HCT116 (cell line): ENCODE measurements at regions not wholly inside any gene's neighbourhood (a gene's known extent, or its start where the extent isn't known, plus 50 kb on each side); places are given as distances from the start of the nearest gene placed in this dataset.

Source experiments
- ATAC-seq: fragments of 200-7000 bp; cut with Tn5 transposase; 2 replicates; pipeline ENCODE4 v1.9.1; 2020; ENCODE audit warnings: mild to moderate bottlenecking, moderate library complexity
- BruUV-seq: library from RNA; stranded (reverse); fragments of 400-500 nt; replicated peaks from 2 replicates; lab custom pipeline; 2021; lab: Mats Ljungman, UMichigan
- CTCF ChIA-PET: fragments of 300-600 bp; sonication (Branson Sonifier 250); formaldehyde crosslinking; loops from one replicate; lab custom pipeline; 2021; ENCODE audit warnings: antibody characterized with exemption; lab: Charles Lee
- POLR2A ChIA-PET: fragments of 300-600, 350-600 bp; sonication (Branson Sonifier 250); formaldehyde crosslinking; loops from one replicate; lab custom pipeline; 2021; ENCODE audit warnings: antibody characterized with exemption; lab: Charles Lee
- RAD21 ChIA-PET, 2 experiments: fragments of 300-600 bp; sonication (Branson Sonifier 250); formaldehyde crosslinking; loops; one replicate each; lab custom pipeline; 2023; ENCODE audit warnings: low total read pairs in 2 of 2; ENCODE audit not compliant: uncharacterized antibody in 2 of 2, unreplicated experiment in 2 of 2, low non-redundant PET in 1 of 2; lab: Charles Lee
- DNase-seq: peaks from one replicate; pipeline ENCODE4 v3.0.0-alpha.2; 2010; ENCODE audit warnings: low read depth, low spot score
- H2AFZ ChIP-seq: fragments of 200-600 bp; shearing (Covaris generic), sonication (generic); 2 replicates; pipeline ENCODE4 v1.6.1; 2017; ENCODE audit warnings: low read depth, mixed run types, mixed read lengths, antibody characterized with exemption, low read length; ENCODE audit not compliant: poor library complexity, severe bottlenecking
- H3K27ac ChIP-seq: 2 replicates; pipeline ENCODE4 v1.5.1; 2012; ENCODE audit warnings: low read depth, low read length
- H3K27me3 ChIP-seq: fragments of 200-600 bp; sonication (generic); 2 replicates; pipeline ENCODE4 v1.6.1; 2016; ENCODE audit warnings: mixed run types, low read length, mixed read lengths; ENCODE audit not compliant: insufficient read depth
- H3K36me3 ChIP-seq, 2 experiments: fragments of 200-500 bp in 1 of 2; fragments of 200-600 bp in 1 of 2; sonication (Bioruptor generic) in 1 of 2; sonication (generic) in 1 of 2; 2 replicates each; pipeline versions ENCODE4 v1.5.1 to v1.6.1; 2014 to 2016; ENCODE audit warnings: low read length in 2 of 2, inconsistent platforms in 1 of 2, mixed read lengths in 1 of 2, mixed run types in 1 of 2; ENCODE audit not compliant: insufficient read depth in 2 of 2, control insufficient read depth in 1 of 2
- H3K4me1 ChIP-seq, 2 experiments: fragments of 200-600 bp in 1 of 2; sonication (generic) in 1 of 2; 2 replicates each; pipeline versions ENCODE4 v1.5.1 to v1.6.1; 2012 to 2017; ENCODE audit warnings: low read length in 2 of 2, inconsistent platforms in 1 of 2, mild to moderate bottlenecking in 1 of 2, mixed read lengths in 1 of 2, mixed run types in 1 of 2, moderate library complexity in 1 of 2; ENCODE audit not compliant: insufficient read depth in 2 of 2, control insufficient read depth in 1 of 2
- H3K4me2 ChIP-seq: fragments of 200-600 bp; sonication (generic); 2 replicates; pipeline ENCODE4 v1.6.1; 2017; ENCODE audit warnings: mixed run types, low read length, mixed read lengths
- H3K4me3 ChIP-seq, 2 experiments: fragments of 200-600 bp in 1 of 2; sonication (generic) in 1 of 2; replicated peaks in 1 of 2; 2 replicates each; pipeline ENCODE4 v1.5.1; 2011 to 2016; ENCODE audit warnings: low read length in 2 of 2, control low read depth in 1 of 2, low read depth in 1 of 2, mild to moderate bottlenecking in 1 of 2, mixed read lengths in 1 of 2, mixed run types in 1 of 2
- H3K79me2 ChIP-seq: fragments of 200-600 bp; sonication (generic); 2 replicates; pipeline ENCODE4 v1.6.1; 2017; ENCODE audit warnings: mild to moderate bottlenecking, mixed run types, low read length, moderate library complexity, mixed read lengths; ENCODE audit not compliant: insufficient read depth
- H3K9ac ChIP-seq: fragments of 200-600 bp; sonication (generic); 2 replicates; pipeline ENCODE4 v1.6.1; 2016; ENCODE audit warnings: low read length, mixed read lengths
- H3K9me2 ChIP-seq: fragments of 200-600 bp; sonication (generic), shearing (Covaris generic); 2 replicates; pipeline ENCODE4 v1.6.1; 2017; ENCODE audit warnings: mixed run types, mild to moderate bottlenecking, moderate library complexity; ENCODE audit not compliant: insufficient read depth
- H3K9me3 ChIP-seq, 2 experiments: fragments of 200-500 bp in 1 of 2; fragments of 200-600 bp in 1 of 2; sonication (Bioruptor generic) in 1 of 2; sonication (generic) in 1 of 2; 2 replicates each; pipeline ENCODE4 v1.6.1; 2014 to 2017; ENCODE audit warnings: low read length in 2 of 2, mixed read lengths in 2 of 2, inconsistent platforms in 1 of 2, low read depth in 1 of 2, mild to moderate bottlenecking in 1 of 2, mixed run types in 1 of 2, moderate library complexity in 1 of 2; ENCODE audit not compliant: control insufficient read depth in 1 of 2, insufficient read depth in 1 of 2
- H4K20me1 ChIP-seq: fragments of 200-600 bp; sonication (generic), shearing (Covaris generic); 2 replicates; pipeline ENCODE4 v1.6.1; 2017; ENCODE audit warnings: mixed run types, mild to moderate bottlenecking, moderate library complexity; ENCODE audit not compliant: insufficient read depth
- ATF3 ChIP-seq: IDR thresholded peaks from 2 replicates; pipeline ENCODE4 v1.6.1; 2012
- CBX3 ChIP-seq: IDR thresholded peaks from 2 replicates; pipeline ENCODE4 v1.6.1; 2012; ENCODE audit warnings: low read depth
- CEBPB ChIP-seq: IDR thresholded peaks from 2 replicates; pipeline ENCODE4 v1.6.1; 2012; ENCODE audit warnings: low read depth
- CTCF ChIP-seq, 3 experiments: fragments of 200-600 bp in 1 of 3; sonication (generic) in 1 of 3; IDR thresholded peaks in 2 of 3; conservative IDR thresholded peaks in 1 of 3; 2 replicates each; pipeline ENCODE4 v1.5.1; 2012 to 2017; ENCODE audit warnings: low read depth in 2 of 3, low read length in 2 of 3, antibody characterized with exemption in 1 of 3, borderline replicate concordance in 1 of 3, control low read depth in 1 of 3, mild to moderate bottlenecking in 1 of 3, mixed read lengths in 1 of 3, mixed run types in 1 of 3, moderate library complexity in 1 of 3; ENCODE audit not compliant: insufficient read depth in 1 of 3
- EGR1 ChIP-seq: IDR thresholded peaks from 2 replicates; pipeline ENCODE4 v1.6.1; 2012; ENCODE audit warnings: low read depth
- ELF1 ChIP-seq: IDR thresholded peaks from 2 replicates; pipeline ENCODE4 v1.6.1; 2012; ENCODE audit warnings: low read depth, borderline replicate concordance
- EZH2 ChIP-seq: fragments of 200-600 bp; sonication (generic); IDR thresholded peaks from 2 replicates; pipeline ENCODE4 v1.6.1; 2017; ENCODE audit warnings: antibody characterized with exemption, mixed run types
- EZH2phosphoT487 ChIP-seq: fragments of 200-600 bp; IDR thresholded peaks from 2 replicates; pipeline ENCODE4 v1.6.1; 2018; ENCODE audit warnings: antibody characterized with exemption, borderline replicate concordance
- FOSL1 ChIP-seq: IDR thresholded peaks from 2 replicates; pipeline ENCODE4 v1.6.1; 2012; ENCODE audit warnings: low read depth
- JUND ChIP-seq: IDR thresholded peaks from 2 replicates; pipeline ENCODE4 v1.6.1; 2012
- POLR2A ChIP-seq: IDR thresholded peaks from 2 replicates; pipeline ENCODE4 v1.7.0; 2011; ENCODE audit warnings: borderline replicate concordance; ENCODE audit not compliant: insufficient read depth, insufficient read length; ENCODE audit errors: extremely low read depth
- RAD21 ChIP-seq: IDR thresholded peaks from 2 replicates; pipeline ENCODE4 v1.6.1; 2012; ENCODE audit warnings: low read depth, mild to moderate bottlenecking
- SIN3A ChIP-seq: IDR thresholded peaks from 2 replicates; pipeline ENCODE4 v1.6.1; 2012; ENCODE audit warnings: low read depth
- SP1 ChIP-seq: IDR thresholded peaks from 2 replicates; pipeline ENCODE4 v1.6.1; 2012; ENCODE audit warnings: low read depth
- TCF7L2 ChIP-seq: IDR thresholded peaks from 2 replicates; pipeline ENCODE4 v1.7.0; 2011; ENCODE audit warnings: borderline replicate concordance, inconsistent platforms; ENCODE audit not compliant: insufficient read depth, insufficient read length; ENCODE audit errors: extremely low read depth
- YY1 ChIP-seq: IDR thresholded peaks from 2 replicates; pipeline ENCODE4 v1.6.1; 2011; ENCODE audit warnings: low read length, low read depth, moderate library complexity, mild to moderate bottlenecking; ENCODE audit not compliant: insufficient replicate concordance; ENCODE audit errors: extremely low read depth
- ZFX ChIP-seq: fragments of 450-650 bp; IDR thresholded peaks from 2 replicates; pipeline ENCODE4 v1.6.1; 2017
- ZNF274 ChIP-seq: fragments of 200-500 bp; sonication (Bioruptor generic); IDR thresholded peaks from 2 replicates; pipeline ENCODE4 v1.6.1; 2014; ENCODE audit warnings: mild to moderate bottlenecking, low read depth, low read length, inconsistent platforms
- intact Hi-C: fragments of 100-400 bp; cut with micrococcal nuclease; formaldehyde crosslinking; loops from 2 replicates; pipeline ENCODE4 v1.10.0; 2022
- TF ChIP-seq, protein P1 (sequence below): IDR thresholded peaks from 2 replicates; pipeline ENCODE4 v1.6.1; 2012; ENCODE audit warnings: low read depth

DNA sequence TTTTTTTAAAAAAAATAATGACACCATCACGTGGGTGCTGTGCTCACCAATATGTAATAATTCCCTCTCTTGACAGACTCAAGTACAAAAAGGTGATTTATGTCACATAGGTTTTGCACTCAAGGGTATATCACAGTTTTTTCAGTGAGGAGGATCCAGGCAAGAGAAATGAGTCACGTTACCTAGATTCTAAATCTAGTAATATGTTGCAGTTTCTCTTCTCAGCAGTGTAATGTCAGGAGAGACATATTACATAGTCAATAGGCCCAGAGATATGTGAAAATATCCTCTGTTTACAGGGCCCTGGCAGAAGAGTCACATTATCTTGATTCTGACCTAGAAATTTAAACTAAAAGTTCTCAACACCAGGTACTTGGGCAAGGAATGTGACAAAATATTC is 1024.1 kb upstream of the AMELY start:
- no peak overlapping the region for H3K9ac ChIP-seq
- no peaks in the 10 kb centered on the region for H3K79me2 ChIP-seq
- no peaks in the 10 kb centered on the region for H3K9me3 ChIP-seq
- H3K4me3 ChIP-seq, result no peak overlapping the region
- intact Hi-C loops, result no loop called here
- CTCF ChIA-PET, result no interaction called here
- H3K27ac ChIP-seq, result no peak overlapping the region
- BruUV-seq, result no TSS peak
- no peaks in the 10 kb centered on the region for H3K36me3 ChIP-seq
- POLR2A ChIA-PET, result no interaction called here
- no peaks in the 10 kb centered on the region for H3K4me1 ChIP-seq
- no peak for DNase-seq
- ATAC-seq, result no peak
- H3K27me3 ChIP-seq, result no peaks in the 10 kb centered on the region
- no peak overlapping the region for H2AFZ ChIP-seq
- H4K20me1 ChIP-seq, result no peaks in the 10 kb centered on the region
- no peaks in the 10 kb centered on the region for H3K9me2 ChIP-seq
- RAD21 ChIA-PET, result no interaction called here
- H3K4me2 ChIP-seq, result no peak overlapping the region
- TF ChIP-seq, protein P1, sequence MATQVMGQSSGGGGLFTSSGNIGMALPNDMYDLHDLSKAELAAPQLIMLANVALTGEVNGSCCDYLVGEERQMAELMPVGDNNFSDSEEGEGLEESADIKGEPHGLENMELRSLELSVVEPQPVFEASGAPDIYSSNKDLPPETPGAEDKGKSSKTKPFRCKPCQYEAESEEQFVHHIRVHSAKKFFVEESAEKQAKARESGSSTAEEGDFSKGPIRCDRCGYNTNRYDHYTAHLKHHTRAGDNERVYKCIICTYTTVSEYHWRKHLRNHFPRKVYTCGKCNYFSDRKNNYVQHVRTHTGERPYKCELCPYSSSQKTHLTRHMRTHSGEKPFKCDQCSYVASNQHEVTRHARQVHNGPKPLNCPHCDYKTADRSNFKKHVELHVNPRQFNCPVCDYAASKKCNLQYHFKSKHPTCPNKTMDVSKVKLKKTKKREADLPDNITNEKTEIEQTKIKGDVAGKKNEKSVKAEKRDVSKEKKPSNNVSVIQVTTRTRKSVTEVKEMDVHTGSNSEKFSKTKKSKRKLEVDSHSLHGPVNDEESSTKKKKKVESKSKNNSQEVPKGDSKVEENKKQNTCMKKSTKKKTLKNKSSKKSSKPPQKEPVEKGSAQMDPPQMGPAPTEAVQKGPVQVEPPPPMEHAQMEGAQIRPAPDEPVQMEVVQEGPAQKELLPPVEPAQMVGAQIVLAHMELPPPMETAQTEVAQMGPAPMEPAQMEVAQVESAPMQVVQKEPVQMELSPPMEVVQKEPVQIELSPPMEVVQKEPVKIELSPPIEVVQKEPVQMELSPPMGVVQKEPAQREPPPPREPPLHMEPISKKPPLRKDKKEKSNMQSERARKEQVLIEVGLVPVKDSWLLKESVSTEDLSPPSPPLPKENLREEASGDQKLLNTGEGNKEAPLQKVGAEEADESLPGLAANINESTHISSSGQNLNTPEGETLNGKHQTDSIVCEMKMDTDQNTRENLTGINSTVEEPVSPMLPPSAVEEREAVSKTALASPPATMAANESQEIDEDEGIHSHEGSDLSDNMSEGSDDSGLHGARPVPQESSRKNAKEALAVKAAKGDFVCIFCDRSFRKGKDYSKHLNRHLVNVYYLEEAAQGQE, result no peak
- no peak for TF ChIP-seq POLR2A
- no peak for TF ChIP-seq EGR1
- TF ChIP-seq CEBPB, result no peak
- TF ChIP-seq TCF7L2, result no peak
- no peak for TF ChIP-seq ZNF274
- TF ChIP-seq SIN3A, result no peak
- no peak for TF ChIP-seq CBX3
- TF ChIP-seq ELF1, result no peak
- no peak for TF ChIP-seq CTCF (IDR thresholded peaks at IDR 0.05 in 2 of 3, conservative IDR thresholded peaks at IDR 0.05 in 1 of 3; ENCODE audit: borderline replicate concordance in 1 of 3, insufficient read depth in 1 of 3, low read depth in 2 of 3, low read length in 2 of 3)
- TF ChIP-seq EZH2, result no peak
- TF ChIP-seq FOSL1, result no peak
- no peak for TF ChIP-seq JUND
- TF ChIP-seq ZFX, result no peak
- no peak for TF ChIP-seq SP1
- TF ChIP-seq RAD21, result no peak
- no peak for TF ChIP-seq ATF3
- TF ChIP-seq YY1, result no peak
- TF ChIP-seq EZH2phosphoT487, result no peak
